H9 (cell line): ENCODE measurements at regions not wholly inside any gene's neighbourhood (a gene's known extent, or its start where the extent isn't known, plus 50 kb on each side); places are given as distances from the start of the nearest gene placed in this dataset.

Experiments
- DNase-seq: peaks from one replicate; pipeline ENCODE4 v3.0.0-alpha.2; 2017
- H2AFZ ChIP-seq: one replicate; pipeline ENCODE4 v1.6.1; 2013; ENCODE audit warnings: mild to moderate bottlenecking, low read length, control low read depth, moderate library complexity
- H2AK5ac ChIP-seq: 2 replicates; pipeline ENCODE4 v1.6.1; 2013; ENCODE audit warnings: low read length, control low read depth, mixed read lengths; ENCODE audit not compliant: insufficient read length
- H2BK120ac ChIP-seq: one replicate; pipeline ENCODE4 v1.6.1; 2013; ENCODE audit warnings: low read depth, mild to moderate bottlenecking, low read length, control low read depth, inconsistent platforms; ENCODE audit not compliant: poor library complexity, severe bottlenecking
- H2BK12ac ChIP-seq: 2 replicates; pipeline ENCODE4 v1.6.1; 2013; ENCODE audit warnings: low read length, control low read depth, mixed read lengths, low read depth; ENCODE audit not compliant: insufficient read length
- H2BK15ac ChIP-seq: 2 replicates; pipeline ENCODE4 v1.6.1; 2013; ENCODE audit warnings: low read depth, low read length, control low read depth
- H2BK20ac ChIP-seq: one replicate; pipeline ENCODE4 v1.6.1; 2013; ENCODE audit warnings: low read depth, mild to moderate bottlenecking, low read length, control low read depth, inconsistent platforms; ENCODE audit not compliant: poor library complexity, severe bottlenecking
- H2BK5ac ChIP-seq: 2 replicates; pipeline ENCODE4 v1.6.1; 2013; ENCODE audit warnings: low read length, control low read depth, mixed read lengths; ENCODE audit not compliant: insufficient read length
- H3K14ac ChIP-seq: 2 replicates; pipeline ENCODE4 v1.6.1; 2013; ENCODE audit warnings: low read length, control low read depth; ENCODE audit not compliant: insufficient read depth
- H3K18ac ChIP-seq: 2 replicates; pipeline ENCODE4 v1.6.1; 2013; ENCODE audit warnings: low read depth, mild to moderate bottlenecking, mixed read lengths, low read length, control low read depth; ENCODE audit not compliant: insufficient read length
- H3K23ac ChIP-seq: 2 replicates; pipeline ENCODE4 v1.6.1; 2013; ENCODE audit warnings: low read length, control low read depth, mixed read lengths, low read depth; ENCODE audit not compliant: insufficient read length
- H3K23me2 ChIP-seq: 2 replicates; pipeline ENCODE4 v1.6.1; 2013; ENCODE audit warnings: low read depth, mild to moderate bottlenecking, mixed read lengths, low read length, control low read depth; ENCODE audit not compliant: insufficient read length, poor library complexity, severe bottlenecking
- H3K27ac ChIP-seq: 2 replicates; pipeline ENCODE4 v1.5.1; 2013; ENCODE audit warnings: low read length, control low read depth, mixed read lengths, low read depth; ENCODE audit not compliant: insufficient read length
- H3K27me3 ChIP-seq: 2 replicates; pipeline ENCODE4 v1.6.1; 2013; ENCODE audit warnings: low read length, control low read depth, inconsistent platforms; ENCODE audit not compliant: insufficient read depth
- H3K4ac ChIP-seq: 2 replicates; pipeline ENCODE4 v1.6.1; 2013; ENCODE audit warnings: low read depth, mild to moderate bottlenecking, control low read depth, inconsistent platforms, low read length, moderate library complexity
- H3K4me1 ChIP-seq: 2 replicates; pipeline ENCODE4 v1.6.1; 2013; ENCODE audit warnings: low read length, control low read depth, inconsistent platforms; ENCODE audit not compliant: insufficient read depth
- H3K4me2 ChIP-seq: 2 replicates; pipeline ENCODE4 v1.6.1; 2013; ENCODE audit warnings: low read length, control low read depth, mixed read lengths; ENCODE audit not compliant: insufficient read length, insufficient read depth
- H3K56ac ChIP-seq: 2 replicates; pipeline ENCODE4 v1.6.1; 2013; ENCODE audit warnings: low read depth, mild to moderate bottlenecking, mixed read lengths, low read length, control low read depth; ENCODE audit not compliant: insufficient read length
- H3K79me1 ChIP-seq: 2 replicates; pipeline ENCODE4 v1.6.1; 2013; ENCODE audit warnings: low read depth, mild to moderate bottlenecking, moderate library complexity, low read length, control low read depth, inconsistent platforms; ENCODE audit not compliant: insufficient read depth, poor library complexity, severe bottlenecking
- H3K79me2 ChIP-seq: 2 replicates; pipeline ENCODE4 v1.6.1; 2013; ENCODE audit warnings: low read length, control low read depth, inconsistent platforms; ENCODE audit not compliant: insufficient read depth
- H3K9ac ChIP-seq: 2 replicates; pipeline ENCODE4 v1.6.1; 2013; ENCODE audit warnings: low read length, control low read depth, mixed read lengths; ENCODE audit not compliant: insufficient read length; ENCODE audit errors: extremely low read depth
- H3K9me3 ChIP-seq: one replicate; pipeline ENCODE4 v1.6.1; 2013; ENCODE audit warnings: low read depth, low read length, inconsistent platforms; ENCODE audit not compliant: control insufficient read depth
- H3T11ph ChIP-seq: one replicate; pipeline ENCODE4 v1.6.1; 2013; ENCODE audit warnings: mild to moderate bottlenecking, low read length, control low read depth, inconsistent platforms
- H4K20me1 ChIP-seq: one replicate; pipeline ENCODE4 v1.6.1; 2013; ENCODE audit not compliant: control insufficient read depth, insufficient read length, insufficient read depth
- H4K5ac ChIP-seq: 2 replicates; pipeline ENCODE4 v1.6.1; 2013; ENCODE audit warnings: low read depth, mild to moderate bottlenecking, mixed read lengths, low read length, control low read depth; ENCODE audit not compliant: insufficient read length
- H4K8ac ChIP-seq: replicated peaks from 2 replicates; pipeline ENCODE4 v1.6.1; 2013; ENCODE audit warnings: low read length, control low read depth, mixed read lengths, low read depth; ENCODE audit not compliant: insufficient read length
- H4K91ac ChIP-seq: 2 replicates; pipeline ENCODE4 v1.6.1; 2013; ENCODE audit warnings: low read depth, mild to moderate bottlenecking, moderate library complexity, mixed read lengths, low read length, control low read depth; ENCODE audit not compliant: insufficient read length
- H3K27ac Mint-ChIP-seq, 3 experiments: 2 replicates in 2 of 3; 3 replicates in 1 of 3; pipeline ENCODE4 v1.8.0; 2020 to 2021; ENCODE audit warnings: mixed read lengths in 3 of 3, mild to moderate bottlenecking in 1 of 3, moderate library complexity in 1 of 3
- H3K27me3 Mint-ChIP-seq: 2 replicates; pipeline ENCODE4 v1.8.0; 2021; ENCODE audit warnings: low read depth, mild to moderate bottlenecking, moderate library complexity, mixed read lengths
- H3K36me3 Mint-ChIP-seq, 3 experiments: 2 replicates in 2 of 3; 3 replicates in 1 of 3; pipeline ENCODE4 v1.8.0; 2020 to 2021; ENCODE audit warnings: low read depth in 3 of 3, mixed read lengths in 3 of 3; ENCODE audit not compliant: insufficient read depth in 1 of 3
- H3K4me1 Mint-ChIP-seq, 2 experiments: 2 replicates each; pipeline ENCODE4 v1.8.0; 2020; ENCODE audit warnings: mixed read lengths in 2 of 2
- H3K4me3 Mint-ChIP-seq, 2 experiments: 2 replicates in 1 of 2; 3 replicates in 1 of 2; pipeline ENCODE4 v1.8.0; 2020 to 2021; ENCODE audit warnings: mild to moderate bottlenecking in 2 of 2, mixed read lengths in 2 of 2, moderate library complexity in 1 of 2
- H3K9me3 Mint-ChIP-seq, 2 experiments: 2 replicates in 1 of 2; 3 replicates in 1 of 2; pipeline ENCODE4 v1.8.0; 2020; ENCODE audit warnings: mild to moderate bottlenecking in 2 of 2, mixed read lengths in 2 of 2, moderate library complexity in 1 of 2
- CTCF ChIP-seq: fragments of 200-600 bp; sonication (generic); conservative IDR thresholded peaks from 3 replicates; pipeline ENCODE4 v1.8.0; 2021; ENCODE audit warnings: antibody characterized with exemption, mild to moderate bottlenecking
- WGBS: extraction: QIAGEN DNeasy Blood & Tissue Kit; methylation state at CpG from one replicate; pipeline ENCODE4 v1.1.7; 2013; ENCODE audit warnings: missing lambda C conversion rate, low lambda C conversion rate, mixed read lengths; ENCODE audit not compliant: insufficient read length; ENCODE audit errors: extremely low coverage; 5-methylcytosine and 5-hydroxymethylcytosine counted together

- Histone ChIP-seq H3K23me2 (no peaks in the 10 kb centered on the region), H3K27ac (no peak overlapping the region), H4K20me1 (no peaks in the 10 kb centered on the region), H3K23ac (no peak overlapping the region), H3K27me3 (no peaks in the 10 kb centered on the region), H3K9ac (no peak overlapping the region), H3K4me1 (no peaks in the 10 kb centered on the region), H3K56ac (no peak overlapping the region), H3K4ac (no peak overlapping the region), H4K5ac (no peak overlapping the region), H2BK120ac (no peak overlapping the region), H4K91ac (no peak overlapping the region), H2BK15ac (no peak overlapping the region), H2AK5ac (no peak overlapping the region), H3T11ph (no peak overlapping the region), H3K4me2 (no peak overlapping the region), H3K9me3 (no peaks in the 10 kb centered on the region), H2BK5ac (no peak overlapping the region), H2BK20ac (no peak overlapping the region), H3K14ac (no peak overlapping the region), H2BK12ac (no peak overlapping the region), H3K79me1 (no peaks in the 10 kb centered on the region), H2AFZ (no peak overlapping the region), H4K8ac (no peak overlapping the region), H3K18ac (no peak overlapping the region), H3K79me2 (no peaks in the 10 kb centered on the region)
- DNase-seq = no peak
- Mint-ChIP-seq H3K4me1 (peaks cover 10% of the 10 kb centered on the region in 2 experiments), H3K4me3 (no peak overlapping the region), H3K36me3 (no peaks in the 10 kb centered on the region), H3K27me3 (no peaks in the 10 kb centered on the region), H3K9me3 (no peaks in the 10 kb centered on the region), H3K27ac (no peak overlapping the region)
- no peak for TF ChIP-seq CTCF
- WGBS = no CpG with 5 or more reads among the region's 3 CpGs
Measured at GRCh38 chr14:38749936-38750335, 353.1 kb downstream of the SEC23A start.
